Kidney capillary endothelial cell (primary cell): ENCODE measurements at regions not wholly inside any gene's neighbourhood (a gene's known extent, or its start where the extent isn't known, plus 50 kb on each side); places are given as distances from the start of the nearest gene placed in this dataset.

Source experiments
- DNase-seq: peaks from one replicate; pipeline ENCODE4 v3.0.0-alpha.2; 2018; ENCODE audit warnings: low spot score

DNA sequence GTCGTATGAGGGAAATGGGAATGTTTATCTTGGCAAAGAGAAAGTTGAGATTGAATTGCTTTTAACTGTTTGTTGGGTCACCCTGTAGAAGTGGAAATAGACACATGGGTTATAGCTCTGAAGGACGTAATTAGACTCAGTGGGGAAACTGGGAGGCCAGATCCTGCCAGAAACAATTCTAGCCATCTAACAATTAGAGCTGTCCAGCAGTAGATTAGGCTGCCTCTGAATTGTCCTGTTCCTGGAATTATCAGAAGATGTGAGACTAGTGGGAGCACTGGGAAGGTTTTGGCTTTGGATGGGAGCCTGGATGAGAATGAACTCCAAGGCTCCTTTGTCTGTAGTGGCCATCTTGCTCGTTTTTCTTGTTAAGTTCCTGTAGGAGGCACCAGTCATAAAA lies 61.9 kb upstream of the IGFBP7 start:
- DNase-seq: no peak

GRCh38 chr4:57168982-57169381 lies 58.8 kb upstream of the IGFBP7 start:
- no peak for DNase-seq

DNA sequence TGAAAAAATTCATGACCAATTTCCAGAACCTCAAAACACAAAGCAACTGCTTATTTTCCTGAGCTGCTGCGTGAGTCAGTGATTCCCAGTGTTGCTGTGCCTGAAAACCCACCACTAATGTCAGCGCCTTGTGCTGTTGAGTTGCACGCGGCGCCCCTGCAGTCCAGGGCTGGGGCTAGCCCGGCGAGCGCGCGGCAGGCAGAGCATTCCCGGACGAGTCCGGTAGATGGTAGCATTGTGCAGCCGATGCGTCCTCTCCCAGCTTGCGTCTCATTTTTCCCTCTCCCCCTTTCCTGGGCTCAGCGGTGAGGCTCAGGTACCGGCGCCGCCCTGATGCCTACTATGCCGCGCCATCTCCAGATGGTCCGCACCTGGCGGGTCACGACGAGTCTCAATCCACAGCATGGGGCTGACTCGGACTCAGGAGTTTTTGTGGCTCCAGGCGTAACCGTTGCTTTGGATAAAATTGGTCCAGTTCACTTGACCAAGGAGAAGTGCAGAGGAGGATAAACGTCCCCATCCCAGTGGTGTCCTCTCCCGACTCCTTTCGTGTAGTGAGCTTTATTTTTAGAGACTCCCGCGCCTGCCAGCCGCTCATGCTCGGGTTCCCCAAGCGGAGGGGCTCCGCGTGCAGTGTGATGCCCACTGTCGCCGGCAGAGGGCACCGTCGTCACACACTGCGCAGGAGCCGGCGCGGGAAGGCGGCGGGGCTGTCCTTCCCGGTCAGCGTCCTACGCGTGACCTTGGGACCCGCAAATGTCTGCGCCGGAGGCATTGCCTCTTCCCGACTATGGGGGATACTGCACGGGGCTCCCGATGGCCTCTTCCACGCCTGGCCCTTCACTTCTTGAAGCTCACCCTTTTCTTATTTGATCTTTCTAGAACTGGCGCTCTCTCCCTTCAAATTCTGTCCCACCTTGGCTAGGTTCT lies 53.6 kb upstream of the IGFBP7 start:
- peak; percentile 85 for DNase-seq

DNA sequence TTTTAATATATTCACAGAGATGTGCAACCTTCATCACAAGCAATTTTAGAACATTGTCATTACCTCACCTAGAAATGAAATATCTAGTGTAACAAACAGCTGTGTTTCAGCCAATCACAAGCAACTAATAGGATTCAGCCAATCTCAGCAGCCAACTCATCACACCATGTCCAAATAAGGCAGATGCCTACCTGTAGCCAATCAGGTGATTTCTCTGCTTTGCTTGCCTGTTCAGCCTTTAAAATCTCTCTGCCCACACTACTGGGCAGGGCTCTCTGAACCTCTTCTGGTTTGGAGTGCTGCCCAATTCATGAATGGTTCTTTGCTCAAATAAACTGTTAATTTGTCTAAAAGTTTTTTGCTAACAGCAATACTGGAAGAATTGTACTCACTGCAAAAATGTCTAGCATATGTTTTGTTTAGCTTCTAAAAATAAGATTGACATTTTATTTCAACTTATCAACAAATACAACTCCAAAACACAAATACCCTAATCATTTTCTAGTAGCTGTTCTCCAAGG lies 52.4 kb upstream of the IGFBP7 start:
- DNase-seq: no peak
